Glomerular endothelial cell (primary cell): ENCODE measurements at regions not wholly inside any gene's neighbourhood (a gene's known extent, or its start where the extent isn't known, plus 50 kb on each side); places are given as distances from the start of the nearest gene placed in this dataset.

Experiments
- DNase-seq: peaks from one replicate; pipeline ENCODE4 v3.0.0-alpha.2; 2011; ENCODE audit warnings: low read depth, low spot score; ENCODE audit errors: extremely low read depth

- no peak for DNase-seq
Measured at GRCh38 chr14:101064121-101064661, 160.7 kb upstream of the RTL1 start.

- no peak for DNase-seq
Measured at GRCh38 chr14:101064718-101065117, 161.2 kb upstream of the RTL1 start.

GRCh38 chr14:101065246-101065645 lies 161.7 kb upstream of the RTL1 start:
- DNase-seq: no peak

- no peak for DNase-seq
Measured at GRCh38 chr14:101065696-101066694, 162.5 kb upstream of the RTL1 start.

GRCh38 chr14:101066826-101067510 lies 163.4 kb upstream of the RTL1 start:
- no peak for DNase-seq

GRCh38 chr14:101068313-101069227 lies 165.0 kb upstream of the RTL1 start:
- no peak for DNase-seq

- no peak for DNase-seq
Measured at GRCh38 chr14:101069228-101069549, 165.7 kb upstream of the RTL1 start.

- DNase-seq: no peak
Measured at GRCh38 chr14:101069666-101070362, 166.3 kb upstream of the RTL1 start.

GRCh38 chr14:101070540-101071492 lies 167.3 kb upstream of the RTL1 start:
- no peak for DNase-seq

- DNase-seq: no peak
Measured at GRCh38 chr14:101071493-101071906, 168.0 kb upstream of the RTL1 start.

GRCh38 chr14:101072070-101072469 lies 168.5 kb upstream of the RTL1 start:
- no peak for DNase-seq

- no peak for DNase-seq
Measured at GRCh38 chr14:101072531-101072930, 169.0 kb upstream of the RTL1 start.

GRCh38 chr14:101072945-101073597 lies 169.5 kb upstream of the RTL1 start:
- peak; percentile 91 for DNase-seq

GRCh38 chr14:101073598-101073965 lies 170.1 kb upstream of the RTL1 start:
- no peak for DNase-seq

GRCh38 chr14:101074196-101075024 lies 170.9 kb upstream of the RTL1 start:
- DNase-seq: no peak

- DNase-seq: no peak
Measured at GRCh38 chr14:101075025-101075800, 171.7 kb upstream of the RTL1 start.
